GM23338 (cell line): ENCODE measurements at regions not wholly inside any gene's neighbourhood (a gene's known extent, or its start where the extent isn't known, plus 50 kb on each side); places are given as distances from the start of the nearest gene placed in this dataset.

ENCODE experiments used
- CREB1 ChIP-seq: fragments of 250-450 bp; sonication (Bioruptor Pico); IDR thresholded peaks from 2 replicates; pipeline ENCODE4 v1.5.0; 2020; ENCODE audit warnings: low read depth, mild to moderate bottlenecking, moderate library complexity
- EZH2 ChIP-seq: fragments of 200-600 bp; sonication (generic); IDR thresholded peaks from one replicate; pipeline ENCODE4 v1.8.0; 2017; ENCODE audit warnings: antibody characterized with exemption, mild to moderate bottlenecking, low read depth; ENCODE audit not compliant: unreplicated experiment
- EZH2phosphoT487 ChIP-seq: fragments of 200-600 bp; sonication (generic); IDR thresholded peaks from one replicate; pipeline ENCODE4 v1.8.1; 2018; ENCODE audit warnings: antibody characterized with exemption; ENCODE audit not compliant: unreplicated experiment
- JUNB ChIP-seq: IDR thresholded peaks from one replicate; pipeline ENCODE4 v1.6.1; 2016; ENCODE audit warnings: antibody characterized with exemption; ENCODE audit not compliant: unreplicated experiment
- POLR2AphosphoS5 ChIP-seq: IDR thresholded peaks from 2 replicates; pipeline ENCODE4 v1.6.1; 2016; ENCODE audit warnings: antibody characterized with exemption, low read depth
- REST ChIP-seq: IDR thresholded peaks from one replicate; pipeline ENCODE4 v1.6.1; 2018; ENCODE audit warnings: antibody characterized with exemption; ENCODE audit not compliant: unreplicated experiment
- ZNF462 ChIP-seq: fragments of 250-450 bp; sonication (Bioruptor Pico); IDR thresholded peaks from 2 replicates; pipeline ENCODE4 v1.5.0; 2020; ENCODE audit warnings: mild to moderate bottlenecking, moderate library complexity
- TF ChIP-seq, protein P1 (sequence below), 2 experiments: fragments of 200-600 bp in 1 of 2; sonication (generic) in 1 of 2; conservative IDR thresholded peaks; 2 replicates each; pipeline versions ENCODE4 v1.5.1 to v1.6.1; 2016 to 2017; ENCODE audit warnings: antibody characterized with exemption in 2 of 2, low read depth in 2 of 2, mild to moderate bottlenecking in 2 of 2, moderate library complexity in 1 of 2

GRCh38 chr16:86362155-86362849 lies 148.0 kb upstream of the FOXF1 start:
- TF ChIP-seq, protein P1, sequence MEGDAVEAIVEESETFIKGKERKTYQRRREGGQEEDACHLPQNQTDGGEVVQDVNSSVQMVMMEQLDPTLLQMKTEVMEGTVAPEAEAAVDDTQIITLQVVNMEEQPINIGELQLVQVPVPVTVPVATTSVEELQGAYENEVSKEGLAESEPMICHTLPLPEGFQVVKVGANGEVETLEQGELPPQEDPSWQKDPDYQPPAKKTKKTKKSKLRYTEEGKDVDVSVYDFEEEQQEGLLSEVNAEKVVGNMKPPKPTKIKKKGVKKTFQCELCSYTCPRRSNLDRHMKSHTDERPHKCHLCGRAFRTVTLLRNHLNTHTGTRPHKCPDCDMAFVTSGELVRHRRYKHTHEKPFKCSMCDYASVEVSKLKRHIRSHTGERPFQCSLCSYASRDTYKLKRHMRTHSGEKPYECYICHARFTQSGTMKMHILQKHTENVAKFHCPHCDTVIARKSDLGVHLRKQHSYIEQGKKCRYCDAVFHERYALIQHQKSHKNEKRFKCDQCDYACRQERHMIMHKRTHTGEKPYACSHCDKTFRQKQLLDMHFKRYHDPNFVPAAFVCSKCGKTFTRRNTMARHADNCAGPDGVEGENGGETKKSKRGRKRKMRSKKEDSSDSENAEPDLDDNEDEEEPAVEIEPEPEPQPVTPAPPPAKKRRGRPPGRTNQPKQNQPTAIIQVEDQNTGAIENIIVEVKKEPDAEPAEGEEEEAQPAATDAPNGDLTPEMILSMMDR (conservative IDR thresholded peaks at IDR 0.05; ENCODE audit: low read depth in 2 of 2), result no peak
- TF ChIP-seq POLR2AphosphoS5, result no peak
- TF ChIP-seq EZH2, result no peak
- no peak for TF ChIP-seq EZH2phosphoT487
- TF ChIP-seq CREB1 (CRISPR knock-in tag), result peak; percentile 27; the same call in 1 of the 2 replicates
- no peak for TF ChIP-seq ZNF462 (CRISPR knock-in tag)
- no peak for TF ChIP-seq REST
- TF ChIP-seq JUNB, result no peak
